Lung microvascular endothelial cell (primary cell): ENCODE measurements at regions not wholly inside any gene's neighbourhood (a gene's known extent, or its start where the extent isn't known, plus 50 kb on each side); places are given as distances from the start of the nearest gene placed in this dataset.
A peak's percentile ranks its signal among the peaks of the same experiment; 100 is the strongest.
"Not testable (repeated sequence)": the region's sequence is repeated elsewhere in the genome, so short reads cannot be mapped to it uniquely, and the experiment has no call there.

Source experiments
- DNase-seq, 2 donors: peaks; one replicate each; pipeline versions ENCODE4 v3.0.0 to v3.0.0-alpha.2; 2010; ENCODE audit warnings: low read depth in 2 of 2

DNA sequence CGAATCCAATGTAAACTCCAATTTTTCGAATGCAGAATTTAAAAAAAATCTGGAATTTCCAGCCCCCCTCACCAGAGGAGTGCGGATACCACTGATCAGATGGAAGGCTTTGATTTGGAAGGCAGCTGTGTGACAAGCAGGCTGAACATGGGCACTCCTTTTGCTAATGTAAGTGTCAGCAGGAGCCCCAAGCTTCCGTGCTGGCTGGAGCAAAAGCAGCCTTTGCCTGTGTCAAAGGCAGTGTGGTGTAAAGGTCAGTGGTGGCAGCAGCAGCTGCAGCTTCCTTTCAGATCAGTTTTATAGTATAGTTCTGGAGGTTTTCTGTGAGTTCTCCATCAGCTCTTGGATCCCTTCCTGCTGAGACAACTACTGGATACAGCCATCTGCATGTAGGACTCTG lies 259.9 kb downstream of the CTH start:
- no peak for DNase-seq

DNA sequence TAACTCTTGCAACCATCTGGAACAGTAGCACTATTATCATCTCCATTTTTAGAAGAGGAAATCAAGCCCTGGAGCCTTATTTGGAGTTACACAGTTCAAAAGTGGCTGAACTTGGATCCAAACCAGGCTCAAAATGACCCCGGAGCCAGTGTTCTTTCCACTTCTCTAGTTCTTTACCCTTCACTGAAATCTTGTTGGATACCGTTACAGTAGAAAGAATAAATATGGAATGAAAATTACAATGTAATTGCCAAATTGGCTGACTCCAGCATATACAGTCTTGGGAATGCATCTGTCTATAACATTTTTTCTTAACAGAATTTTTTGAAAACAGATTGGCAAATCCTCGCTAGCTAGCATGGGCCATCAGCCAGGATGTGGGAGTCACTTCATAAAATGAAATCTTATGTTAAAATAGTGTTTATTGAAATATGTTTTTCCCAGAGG lies 261.4 kb downstream of the CTH start:
- DNase-seq: no peak

DNA sequence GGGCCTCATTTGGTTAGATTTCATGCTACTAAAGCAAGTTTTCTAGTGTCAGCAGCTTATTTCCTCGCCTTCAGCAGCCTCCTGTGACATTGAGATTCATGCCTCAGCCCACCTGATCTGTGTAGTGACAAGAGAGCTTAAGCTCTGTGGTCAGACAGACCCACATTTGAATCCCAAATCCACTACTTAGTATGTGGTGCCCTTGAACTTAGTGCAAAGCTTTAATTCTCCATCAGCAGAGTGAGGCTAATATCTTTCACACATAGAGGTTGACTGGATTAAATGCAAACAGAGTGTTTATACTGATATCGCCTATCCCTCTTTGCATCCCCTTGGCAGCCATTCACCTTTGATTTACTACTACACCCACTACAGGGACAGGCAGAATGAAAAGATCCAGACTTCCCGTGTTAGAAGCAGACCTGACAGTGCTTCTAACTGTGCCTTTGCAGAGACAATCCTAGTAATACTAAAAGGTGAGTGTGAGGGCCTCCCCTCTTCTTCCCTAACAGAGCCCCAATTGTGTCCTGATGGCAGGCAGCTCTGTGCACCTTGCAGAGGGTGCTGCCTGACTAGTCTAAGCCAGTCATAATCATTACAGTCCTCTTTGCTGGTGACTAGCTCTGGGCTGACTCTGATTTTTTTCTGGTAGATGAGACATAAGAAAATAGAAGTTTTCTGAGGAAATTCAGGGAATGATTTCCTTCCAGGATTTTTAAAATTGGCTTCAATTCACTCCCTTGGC lies 264.0 kb downstream of the CTH start:
- DNase-seq: no peak

DNA sequence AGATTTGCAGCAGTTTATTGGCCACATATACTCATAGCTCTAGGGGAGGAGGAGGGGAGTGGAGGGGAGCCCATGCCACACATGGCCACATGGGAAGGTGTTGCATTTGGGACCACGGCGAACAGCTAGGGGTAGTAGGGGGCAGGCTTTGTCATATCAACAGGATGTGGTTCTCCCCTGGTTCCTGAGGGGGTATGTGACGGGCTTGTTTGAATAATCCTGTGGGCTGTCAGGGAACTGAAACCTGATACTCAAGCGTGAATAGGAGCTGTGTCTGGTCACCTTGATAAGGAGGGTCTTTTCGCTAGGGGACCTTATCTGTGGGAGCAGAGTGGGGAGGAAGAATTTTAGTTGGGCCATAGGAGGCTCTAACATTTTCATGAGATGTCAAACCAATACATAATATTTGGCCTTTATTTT lies 264.7 kb downstream of the CTH start:
- DNase-seq: no peak

DNA sequence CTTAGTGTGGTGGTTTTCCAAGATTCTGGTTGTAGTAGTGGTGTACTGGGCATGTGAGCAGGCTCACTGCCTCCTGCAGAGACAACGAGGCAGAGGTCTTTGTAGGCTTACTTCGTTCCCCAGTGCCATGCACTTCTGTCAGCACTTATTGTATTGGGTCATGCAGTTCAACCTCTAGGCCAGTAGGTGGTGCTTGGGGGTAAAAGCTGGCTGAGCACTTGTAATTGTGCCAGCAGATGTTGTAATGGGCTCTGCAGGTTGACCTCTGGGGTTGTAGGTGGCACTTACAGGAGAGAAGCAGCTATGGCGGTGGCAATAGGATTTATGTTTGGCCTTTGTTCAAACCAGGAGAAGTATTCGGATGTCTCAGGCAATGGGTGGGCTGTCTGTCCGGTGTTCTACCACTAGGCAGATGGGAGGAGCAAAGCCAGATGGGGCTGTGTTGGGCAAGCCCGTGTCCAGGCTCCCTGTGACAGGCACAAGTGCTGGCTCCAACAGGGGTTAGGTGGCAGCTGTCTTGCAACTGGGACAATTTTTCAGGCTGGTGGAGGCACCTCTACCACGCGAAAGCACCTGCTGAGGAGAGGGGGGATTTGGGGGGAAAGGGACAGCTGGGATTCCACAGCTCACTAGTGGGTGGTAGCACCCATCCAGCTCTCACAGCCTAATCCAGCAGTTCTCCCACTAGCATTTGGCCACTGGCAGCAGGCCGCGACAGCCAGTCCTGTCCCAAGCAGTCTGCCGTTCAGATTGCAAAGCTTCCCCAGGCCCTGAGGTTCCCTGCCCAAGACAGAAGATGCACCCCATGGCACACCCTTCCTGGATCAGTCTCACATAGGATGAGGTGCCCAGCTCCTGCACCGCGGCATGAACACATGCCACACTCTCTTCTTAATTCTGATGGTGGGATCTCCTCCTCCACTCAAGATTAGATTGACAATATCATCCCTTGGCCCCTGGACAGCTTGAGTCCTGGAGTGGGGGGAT lies 274.5 kb downstream of the CTH start:
- DNase-seq: peak; percentile 70 to 76

DNA sequence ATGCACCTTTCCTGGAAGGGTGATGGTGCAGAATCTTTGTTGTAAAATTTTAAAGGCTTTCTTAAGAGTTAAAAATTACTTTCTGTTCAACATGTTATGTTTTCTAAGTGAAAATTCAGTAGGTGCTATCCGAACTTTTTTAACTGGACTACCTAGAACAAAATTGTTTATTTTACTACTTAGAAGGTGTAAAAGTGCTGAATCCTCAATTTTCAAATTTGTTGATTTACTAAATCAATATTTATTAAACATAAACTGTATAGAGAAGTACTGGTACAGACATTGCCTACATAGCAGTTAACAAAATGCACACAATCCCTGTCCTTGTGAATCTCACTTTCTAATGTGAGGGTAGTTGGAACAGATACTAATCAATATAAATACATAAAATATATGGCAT lies 277.5 kb downstream of the CTH start:
- DNase-seq: no peak

DNA sequence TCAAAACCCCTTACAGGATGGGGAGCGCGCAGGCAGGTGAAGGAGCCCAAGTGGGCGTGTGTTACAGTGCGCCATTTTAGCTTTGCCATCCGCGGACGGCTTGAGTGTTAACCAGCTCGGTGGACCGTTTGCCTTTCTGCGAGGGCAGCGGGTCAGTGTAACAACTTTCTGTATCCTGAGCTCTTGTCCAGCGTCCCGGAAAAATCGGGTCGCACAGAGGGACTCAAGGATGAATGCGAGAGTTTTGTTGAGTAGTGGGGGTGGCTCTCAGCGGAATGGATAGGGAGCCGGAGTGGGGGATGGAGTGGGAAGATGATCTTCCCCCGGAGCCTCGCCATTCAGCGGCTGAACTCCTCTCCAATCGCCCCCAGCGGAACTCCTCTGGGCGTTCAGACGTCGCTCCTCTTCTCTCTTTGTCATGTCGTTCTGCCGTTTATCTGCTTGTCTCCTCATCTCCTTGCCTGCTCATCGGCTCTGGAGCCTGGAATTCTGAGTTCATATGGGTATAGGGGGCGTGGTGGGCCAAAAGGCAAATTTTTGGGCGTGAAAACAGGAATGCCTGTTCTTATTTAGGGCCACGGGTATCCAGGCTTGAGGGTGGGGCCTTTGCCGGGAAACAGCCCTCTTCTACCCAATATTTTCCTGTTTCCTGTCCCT lies 295.4 kb downstream of the CTH start:
- no peak for DNase-seq

DNA sequence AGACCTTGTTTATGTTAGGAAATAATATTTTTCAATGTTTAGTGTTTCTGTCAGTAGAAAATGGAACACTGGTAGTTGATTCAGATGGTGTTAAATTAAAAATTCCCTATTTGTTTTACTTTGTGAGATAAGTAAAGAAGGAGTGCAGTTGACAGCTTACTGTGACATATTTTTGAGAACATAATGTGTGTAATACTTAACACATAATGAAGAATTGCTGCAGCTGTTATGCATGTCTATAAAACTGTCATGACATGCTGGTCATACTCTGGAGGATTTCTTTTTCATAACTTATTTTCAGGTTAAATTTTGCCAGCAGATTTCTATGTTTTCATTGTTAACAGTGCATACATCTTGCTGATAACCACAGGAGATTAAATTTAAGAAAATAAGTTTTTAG lies 296.1 kb downstream of the CTH start:
- DNase-seq: no peak

DNA sequence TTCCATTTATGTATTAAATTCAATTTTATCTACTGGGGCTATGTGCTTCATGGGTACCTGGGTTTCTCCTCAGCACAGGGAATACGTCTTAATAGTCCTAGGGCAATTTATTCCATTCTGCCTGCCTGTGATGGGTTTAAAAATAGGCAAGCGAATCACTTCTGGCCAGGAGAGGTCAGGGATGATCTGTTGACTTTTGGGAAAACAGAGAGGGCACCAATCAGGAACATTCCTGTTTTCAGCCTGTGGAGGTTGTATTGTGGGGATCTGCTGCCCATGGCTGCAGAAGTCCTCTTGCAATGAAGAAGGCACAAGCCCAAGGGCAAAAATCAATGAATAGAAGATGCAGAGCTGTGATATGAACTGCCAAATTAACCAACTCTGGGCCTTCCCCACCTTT lies 303.1 kb downstream of the CTH start:
- peak in 1 of 2 donors; percentile 47 for DNase-seq

DNA sequence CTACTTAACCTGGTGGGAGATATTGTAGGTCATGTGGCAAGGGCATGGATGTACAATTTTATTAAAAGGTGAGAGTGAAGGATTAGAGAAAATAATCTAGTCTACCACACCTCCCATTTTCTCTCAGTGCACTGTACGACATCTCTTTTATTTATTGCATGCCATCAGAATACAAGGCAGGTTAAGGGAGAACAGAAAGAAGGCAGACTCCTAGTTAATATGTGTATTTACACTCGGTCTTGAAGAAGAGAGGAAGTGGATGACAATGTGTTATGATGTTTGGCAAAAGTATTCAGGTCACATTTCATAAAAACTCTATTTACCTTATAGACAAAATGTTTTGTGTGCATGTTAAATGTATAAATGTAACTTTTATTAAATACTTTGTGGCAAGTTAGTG lies 306.1 kb downstream of the CTH start:
- no peak for DNase-seq

DNA sequence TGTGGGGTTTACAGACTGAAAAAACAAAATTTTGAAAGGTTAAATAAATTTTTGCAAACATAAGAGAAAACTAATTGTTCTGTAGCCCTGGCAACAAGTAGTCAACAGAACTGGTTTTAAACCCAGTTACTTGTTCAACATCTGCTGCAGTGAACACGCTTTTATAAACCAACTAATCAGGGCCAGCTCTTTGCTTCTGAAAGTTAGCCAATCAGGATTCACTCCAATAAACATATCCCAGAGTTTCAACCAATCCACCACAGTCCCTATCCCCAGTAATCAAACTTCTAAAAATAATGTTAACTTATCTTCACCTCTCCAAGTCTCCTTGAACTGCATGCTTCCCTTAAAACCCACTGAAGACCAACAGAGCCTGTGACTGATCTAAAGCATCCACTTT lies 306.6 kb downstream of the CTH start:
- DNase-seq: no peak

DNA sequence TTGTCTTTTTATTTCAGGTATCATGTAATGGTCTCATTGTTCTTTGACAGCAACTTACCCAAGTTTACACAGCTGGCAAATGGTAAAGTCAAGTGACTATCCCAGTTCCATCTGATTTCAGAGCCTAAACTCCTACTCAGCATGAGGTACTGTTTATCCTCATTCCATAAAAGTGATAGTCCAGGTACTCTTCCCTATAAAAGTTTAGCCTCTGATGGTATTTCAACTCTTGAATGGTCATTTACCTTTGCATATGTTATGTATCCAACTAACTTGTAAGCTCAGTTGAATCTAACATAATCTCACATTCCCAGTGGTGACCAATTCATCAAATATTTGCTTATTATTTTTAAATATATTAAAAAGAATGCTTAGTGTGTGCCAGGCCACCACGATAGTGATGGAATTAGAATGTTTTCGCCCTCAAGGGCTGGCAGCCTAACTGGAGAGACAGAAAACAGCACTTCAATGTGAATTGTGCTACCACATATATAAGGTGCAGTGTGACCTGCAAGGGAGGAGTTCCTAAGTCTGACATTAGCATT lies 307.1 kb downstream of the CTH start:
- no peak for DNase-seq

DNA sequence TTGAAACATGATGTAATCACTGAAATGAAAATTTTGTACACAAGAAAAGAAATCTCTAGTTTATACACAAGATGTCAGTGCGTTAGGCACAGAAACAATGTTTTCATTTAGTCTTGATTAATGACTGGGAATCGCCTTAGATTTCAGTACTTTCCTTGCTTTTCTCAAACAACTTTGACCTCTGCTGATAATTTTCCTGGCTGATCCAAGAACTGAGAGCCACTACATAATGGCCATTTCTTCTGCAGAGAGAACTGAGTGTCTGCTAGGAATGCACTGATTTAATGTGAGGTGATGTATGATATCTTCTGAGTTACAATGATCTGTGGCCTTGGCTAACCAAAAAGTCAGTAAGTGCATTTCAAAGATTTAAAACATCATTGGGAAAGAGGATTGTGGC lies 308.1 kb downstream of the CTH start:
- DNase-seq: no peak

DNA sequence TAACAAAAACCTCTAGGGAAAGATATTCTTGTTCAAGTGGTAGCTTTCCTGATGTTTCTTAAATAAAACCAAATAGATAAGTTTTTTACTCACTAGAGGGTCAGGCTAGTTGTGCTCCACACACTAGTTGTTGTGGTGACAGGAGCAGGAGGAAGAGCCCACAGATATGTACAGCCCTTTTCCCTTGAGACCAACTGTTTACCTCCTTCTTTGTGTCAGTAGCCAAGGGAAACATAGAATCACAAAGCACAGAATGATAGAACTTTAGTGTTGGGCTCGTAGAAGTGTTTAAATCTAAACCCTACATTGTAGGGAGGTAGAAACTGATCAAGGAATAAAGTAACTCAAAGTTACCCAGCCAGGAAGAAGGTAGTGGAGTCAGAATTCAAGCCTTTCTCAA lies 309.0 kb downstream of the CTH start:
- DNase-seq: no peak

DNA sequence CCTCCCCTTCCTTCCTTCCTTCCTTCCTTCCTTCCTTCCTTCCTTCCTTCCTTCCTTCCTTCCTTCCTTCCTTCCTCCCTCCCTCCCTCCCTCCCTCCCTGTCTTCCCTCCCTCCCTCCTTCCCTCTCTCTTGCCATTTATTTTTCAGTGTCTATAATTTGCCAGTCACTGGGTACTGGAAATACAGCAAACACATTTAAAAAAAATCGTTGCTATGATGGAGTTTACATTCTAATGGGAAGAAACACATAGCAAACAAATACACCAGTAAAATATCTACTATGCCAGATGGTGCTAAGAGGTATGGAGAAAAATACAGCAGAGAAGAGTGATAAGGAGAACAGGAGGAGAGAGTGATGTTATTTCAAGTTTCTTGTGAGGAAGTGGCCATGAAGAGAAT lies 309.5 kb downstream of the CTH start:
- DNase-seq: no peak

DNA sequence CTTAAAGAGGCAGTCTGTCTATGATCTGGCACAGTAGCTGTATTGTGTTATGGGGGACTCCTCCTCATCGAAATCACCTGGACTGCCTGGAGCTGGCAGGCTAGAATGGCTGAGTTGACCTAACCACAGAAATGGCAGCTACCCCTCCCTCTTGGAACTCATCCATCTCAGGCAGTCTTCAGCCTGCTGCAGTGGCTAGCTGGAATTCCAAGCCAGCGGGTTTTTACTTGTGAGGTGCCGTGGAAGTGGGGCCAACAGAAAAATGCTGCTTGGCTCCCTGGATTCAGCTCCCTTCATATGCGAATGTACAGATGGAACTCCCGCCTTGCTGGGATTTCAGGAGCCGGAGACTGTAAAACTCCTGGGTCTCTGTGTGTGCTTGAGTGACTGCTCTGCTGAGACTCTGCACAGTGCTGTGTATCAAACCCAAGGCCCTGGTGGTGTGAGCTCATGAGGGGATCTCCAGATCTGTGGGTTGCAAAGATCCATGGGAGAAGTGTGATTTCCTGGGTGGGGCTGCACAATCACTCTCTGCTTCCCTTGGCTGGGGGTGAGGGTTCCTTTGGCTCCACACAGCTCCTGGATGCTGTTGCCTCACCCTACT lies 316.9 kb downstream of the CTH start:
- DNase-seq: no peak

DNA sequence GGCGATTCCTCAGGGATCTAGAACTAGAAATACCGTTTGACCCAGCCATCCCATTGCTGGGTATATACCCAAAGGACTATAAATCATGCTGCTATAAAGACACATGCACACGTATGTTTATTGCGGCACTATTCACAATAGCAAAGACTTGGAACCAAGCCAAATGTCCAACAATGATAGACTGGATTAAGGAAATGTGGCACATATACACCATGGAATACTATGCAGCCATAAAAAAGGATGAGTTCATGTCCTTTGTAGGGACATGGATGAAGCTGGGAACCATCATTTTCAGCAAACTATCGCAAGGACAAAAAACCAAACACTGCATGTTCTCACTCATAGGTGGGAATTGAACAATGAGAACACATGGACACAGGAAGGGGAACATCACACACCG lies 311.1 kb downstream of the PTGER3 start:
- DNase-seq: not testable (repeated sequence)

DNA sequence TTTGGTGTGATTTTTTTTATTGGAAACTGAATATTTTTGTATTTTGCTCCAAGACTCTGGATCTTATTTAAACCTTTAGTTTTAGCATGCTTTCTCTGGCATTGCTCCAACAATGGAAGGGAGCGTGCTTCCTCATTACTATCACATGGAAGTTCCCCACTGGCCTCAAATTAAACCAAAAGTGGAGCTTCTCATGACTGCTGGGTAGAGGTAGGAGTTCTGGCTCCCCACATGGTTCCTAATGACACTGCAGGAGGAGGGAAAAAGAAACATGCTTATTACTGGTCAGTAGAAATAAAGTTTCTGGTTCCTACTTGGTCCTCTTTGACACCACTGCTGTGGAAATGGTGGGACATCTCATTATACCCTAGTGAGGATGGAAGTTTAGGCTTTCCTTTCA lies 310.5 kb downstream of the PTGER3 start:
- no peak for DNase-seq

DNA sequence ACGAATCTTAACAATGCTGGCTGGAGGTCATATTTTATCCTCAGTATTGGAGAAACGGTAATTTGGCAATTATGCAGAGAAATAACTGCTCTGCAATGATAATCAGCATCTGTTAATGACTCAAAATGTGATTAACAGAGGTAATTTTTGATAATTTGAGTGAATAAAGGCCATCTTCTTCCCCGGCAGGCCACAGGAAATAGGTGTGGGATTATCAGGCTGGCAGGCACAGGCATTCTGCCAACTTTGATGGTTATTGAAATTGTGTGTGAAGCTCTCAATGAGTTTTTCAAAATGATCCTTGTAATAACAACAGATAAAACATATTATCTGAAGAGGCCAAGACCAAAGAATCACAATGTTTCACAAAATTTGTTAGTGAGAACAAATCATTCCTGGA lies 309.0 kb downstream of the PTGER3 start:
- no peak for DNase-seq

DNA sequence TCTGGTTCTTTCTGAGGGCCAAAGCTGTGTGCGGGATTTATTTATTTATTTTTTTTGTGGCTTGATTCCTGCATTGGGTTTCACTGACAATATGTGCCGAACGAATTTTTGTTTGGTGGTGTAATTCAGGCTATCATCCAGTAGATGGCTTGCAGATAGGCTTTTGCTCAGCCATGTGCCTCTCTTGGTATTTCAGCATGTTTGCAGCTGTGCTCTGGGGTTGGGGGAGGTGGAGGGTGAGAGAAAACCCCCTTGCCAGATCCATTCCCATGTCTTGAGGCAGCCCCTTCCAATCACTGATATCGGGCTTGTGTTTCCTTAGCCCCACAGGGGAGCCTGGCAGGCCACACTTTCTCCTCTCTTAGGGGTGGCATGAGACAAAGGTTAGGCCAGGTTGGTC lies 302.4 kb downstream of the PTGER3 start:
- DNase-seq: peak; percentile 0 to 8

DNA sequence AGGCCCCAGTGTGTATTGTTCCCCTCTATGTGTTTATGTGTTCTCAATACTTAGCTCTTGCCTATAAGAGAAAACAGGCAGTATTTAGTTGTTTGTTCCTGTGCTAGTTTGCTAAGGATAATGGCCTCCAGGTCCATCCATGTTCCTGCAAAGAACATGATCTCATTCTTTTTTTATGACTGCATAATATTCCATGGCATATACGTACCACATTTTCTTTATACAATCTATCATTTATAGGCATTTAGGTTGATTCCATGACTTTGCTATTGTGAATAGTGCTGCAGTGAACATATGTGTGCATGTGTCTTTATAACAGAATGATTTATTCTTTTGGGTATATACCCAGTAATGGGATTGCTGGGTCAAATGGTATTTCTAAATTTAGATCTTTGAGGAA lies 301.6 kb downstream of the PTGER3 start:
- DNase-seq: not testable (repeated sequence)
